ENCODE measurements at regions not wholly inside any gene's neighbourhood (a gene's known extent, or its start where the extent isn't known, plus 50 kb on each side); places are given as distances from the start of the nearest gene placed in this dataset.
"Not testable (repeated sequence)": the region's sequence is repeated elsewhere in the genome, so short reads cannot be mapped to it uniquely, and the experiment has no call there.

DNA sequence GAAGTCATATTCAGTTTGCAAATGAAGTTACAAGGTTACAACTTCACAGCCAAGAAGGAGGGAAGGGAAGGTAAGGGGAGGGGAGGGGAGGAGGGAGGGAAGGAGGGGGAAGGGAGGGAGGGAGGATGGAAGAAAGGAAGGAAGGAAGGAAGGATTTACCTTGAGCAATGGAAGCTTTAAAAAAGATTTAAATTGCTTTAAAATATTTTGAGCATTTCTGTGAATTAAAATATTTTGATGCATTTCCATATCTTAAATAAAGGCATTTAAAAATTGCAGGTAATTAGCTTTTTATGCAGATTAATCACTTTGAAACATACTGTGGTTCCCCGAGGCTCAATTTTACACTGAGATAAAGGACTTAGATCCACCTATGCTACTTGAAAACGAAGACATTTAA lies 618.0 kb downstream of the TFAP2A start:
- no peak overlapping the region for H3K4me3 Mint-ChIP-seq
- H3K36me3 Mint-ChIP-seq (ENCODE audit: low read depth) = no peaks in the 10 kb centered on the region
- no peaks in the 10 kb centered on the region for H3K27me3 Mint-ChIP-seq (ENCODE audit: insufficient read depth)
- intact Hi-C loops (cut with micrococcal nuclease) = no loop called here
- DNase-seq (ENCODE audit: low spot score) = no peak
- no peak overlapping the region for H3K27ac Mint-ChIP-seq
- H3K9me3 Mint-ChIP-seq = no peaks in the 10 kb centered on the region
- H3K4me1 Mint-ChIP-seq (ENCODE audit: low read depth) = no peaks in the 10 kb centered on the region

- no peak for DNase-seq (ENCODE audit: low spot score)
- Mint-ChIP-seq H3K4me3 (no peak overlapping the region), H3K36me3 (ENCODE audit: low read depth) (no peaks in the 10 kb centered on the region), H3K27me3 (ENCODE audit: insufficient read depth) (no peaks in the 10 kb centered on the region), H3K27ac (no peak overlapping the region), H3K4me1 (ENCODE audit: low read depth) (no peaks in the 10 kb centered on the region), H3K9me3 (no peaks in the 10 kb centered on the region)
- intact Hi-C loops (cut with micrococcal nuclease) = no loop called here
Measured at GRCh38 chr6:9795880-9796279, 619.0 kb downstream of the TFAP2A start.

DNA sequence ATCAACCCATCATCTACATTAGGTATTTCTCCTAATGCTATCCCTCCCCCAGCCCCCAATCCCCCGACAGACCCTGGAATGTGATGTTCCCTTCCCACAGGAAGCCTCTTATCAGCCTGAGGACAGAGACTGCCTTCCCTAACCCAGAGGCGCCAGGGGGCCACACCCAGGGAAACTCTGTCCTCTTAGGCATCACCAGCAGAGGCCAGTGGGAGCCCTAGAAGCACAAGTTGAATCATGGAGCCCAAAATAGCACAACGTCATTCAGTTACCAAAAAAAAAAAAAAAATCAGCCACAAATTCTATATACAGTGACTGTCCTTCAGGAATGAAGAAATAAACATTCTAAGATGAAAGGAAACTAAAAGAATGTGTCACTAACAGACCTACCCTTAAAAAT lies 625.7 kb downstream of the TFAP2A start:
- intact Hi-C loops (cut with micrococcal nuclease) = no loop called here

DNA sequence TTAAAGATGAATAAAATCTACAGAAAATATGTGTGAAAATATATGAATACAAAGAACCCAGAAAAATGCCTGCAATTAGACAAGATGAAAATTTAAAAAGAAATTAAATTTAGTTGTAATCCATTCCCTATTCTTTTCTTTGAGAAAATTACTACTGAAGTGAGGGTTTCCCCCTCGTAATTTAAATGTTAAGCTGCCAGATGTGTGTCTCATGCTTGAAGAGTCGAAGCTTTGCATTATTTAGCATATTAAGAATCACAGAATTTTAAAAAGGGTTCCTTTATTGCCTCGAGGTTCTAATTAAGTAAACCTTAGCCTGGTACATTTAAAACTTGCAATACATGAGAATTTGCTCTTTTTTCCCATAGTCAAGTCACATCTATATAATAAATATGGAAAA lies 630.1 kb downstream of the TFAP2A start:
- H3K9me3 Mint-ChIP-seq = no peaks in the 10 kb centered on the region
- H3K4me1 Mint-ChIP-seq (ENCODE audit: low read depth) = no peaks in the 10 kb centered on the region
- no peaks in the 10 kb centered on the region for H3K27me3 Mint-ChIP-seq (ENCODE audit: insufficient read depth)
- intact Hi-C loops (cut with micrococcal nuclease) = no loop called here
- no peak overlapping the region for H3K4me3 Mint-ChIP-seq
- H3K27ac Mint-ChIP-seq = no peak overlapping the region
- H3K36me3 Mint-ChIP-seq (ENCODE audit: low read depth) = no peaks in the 10 kb centered on the region
- no peak for DNase-seq (ENCODE audit: low spot score)

More for the DNA sequence above, 625.7 kb downstream of the TFAP2A start:
- no peaks in the 10 kb centered on the region for H3K27me3 Mint-ChIP-seq (ENCODE audit: insufficient read depth)
- H3K27ac Mint-ChIP-seq = no peak overlapping the region
- no peak for DNase-seq (ENCODE audit: low spot score)
- no peaks in the 10 kb centered on the region for H3K9me3 Mint-ChIP-seq
- H3K36me3 Mint-ChIP-seq (ENCODE audit: low read depth) = no peaks in the 10 kb centered on the region
- H3K4me1 Mint-ChIP-seq (ENCODE audit: low read depth) = no peaks in the 10 kb centered on the region
- no peak overlapping the region for H3K4me3 Mint-ChIP-seq

DNA sequence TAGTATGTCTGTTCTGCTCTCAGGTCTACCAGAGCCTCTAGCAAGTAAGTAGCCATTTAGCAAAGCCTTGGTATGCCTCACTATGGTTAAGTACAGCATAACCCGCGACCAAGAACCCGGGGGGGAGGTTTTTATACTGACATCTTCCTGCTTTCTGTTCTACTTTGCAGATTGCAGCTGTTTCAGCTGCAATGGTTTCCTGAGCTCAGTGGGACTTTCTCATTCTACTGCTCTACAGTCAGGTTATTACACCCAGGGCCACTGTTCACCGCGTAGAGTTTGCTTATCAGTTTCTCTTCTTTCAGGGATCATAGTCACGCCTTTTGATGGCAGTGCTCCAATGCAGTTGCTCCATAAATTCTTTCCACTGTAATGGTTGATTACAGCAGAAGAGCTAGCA lies 631.3 kb downstream of the TFAP2A start:
- no peaks in the 10 kb centered on the region for H3K9me3 Mint-ChIP-seq
- no peak overlapping the region for H3K27ac Mint-ChIP-seq
- intact Hi-C loops (cut with micrococcal nuclease) = no loop called here
- no peaks in the 10 kb centered on the region for H3K27me3 Mint-ChIP-seq (ENCODE audit: insufficient read depth)
- no peak overlapping the region for H3K4me3 Mint-ChIP-seq
- no peaks in the 10 kb centered on the region for H3K4me1 Mint-ChIP-seq (ENCODE audit: low read depth)
- no peak for DNase-seq (ENCODE audit: low spot score)
- no peaks in the 10 kb centered on the region for H3K36me3 Mint-ChIP-seq (ENCODE audit: low read depth)

DNA sequence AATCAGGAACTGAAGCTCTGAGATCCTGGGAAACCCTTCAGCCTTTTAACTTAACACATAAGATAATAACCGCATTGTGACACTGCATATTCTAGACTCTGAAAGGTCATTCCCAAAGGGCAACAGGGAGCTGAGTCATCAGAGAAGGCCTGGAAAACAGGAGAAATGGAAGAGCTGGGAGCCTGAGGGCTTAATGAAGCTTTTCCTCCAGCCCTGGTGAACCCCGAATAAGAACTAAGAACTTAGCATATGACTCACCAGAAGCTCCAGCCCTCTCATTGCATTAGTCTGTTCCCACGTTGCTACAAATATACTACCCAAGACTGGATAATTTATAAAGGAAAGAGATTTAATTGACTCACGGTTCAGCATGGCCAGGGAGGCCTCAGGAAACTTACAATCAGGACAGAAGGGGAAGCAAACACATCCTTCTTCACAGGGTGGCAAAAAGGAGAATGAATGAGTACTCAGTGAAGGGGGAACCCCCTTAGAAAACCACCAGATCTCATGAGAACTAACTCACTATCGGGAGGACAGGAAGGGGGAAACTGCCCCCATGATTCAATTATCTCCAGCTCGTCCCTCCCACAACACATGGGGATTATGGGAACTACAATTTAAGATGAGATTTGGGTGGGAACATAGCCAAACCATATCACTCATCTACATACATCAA lies 648.5 kb downstream of the TFAP2A start:
- no peaks in the 10 kb centered on the region for H3K27me3 Mint-ChIP-seq (ENCODE audit: insufficient read depth)
- H3K36me3 Mint-ChIP-seq (ENCODE audit: low read depth) = no peaks in the 10 kb centered on the region
- intact Hi-C loops (cut with micrococcal nuclease) = no loop called here
- H3K4me1 Mint-ChIP-seq (ENCODE audit: low read depth) = no peaks in the 10 kb centered on the region
- H3K27ac Mint-ChIP-seq = no peak overlapping the region
- no peak overlapping the region for H3K4me3 Mint-ChIP-seq
- no peak for DNase-seq (ENCODE audit: low spot score)
- no peaks in the 10 kb centered on the region for H3K9me3 Mint-ChIP-seq

DNA sequence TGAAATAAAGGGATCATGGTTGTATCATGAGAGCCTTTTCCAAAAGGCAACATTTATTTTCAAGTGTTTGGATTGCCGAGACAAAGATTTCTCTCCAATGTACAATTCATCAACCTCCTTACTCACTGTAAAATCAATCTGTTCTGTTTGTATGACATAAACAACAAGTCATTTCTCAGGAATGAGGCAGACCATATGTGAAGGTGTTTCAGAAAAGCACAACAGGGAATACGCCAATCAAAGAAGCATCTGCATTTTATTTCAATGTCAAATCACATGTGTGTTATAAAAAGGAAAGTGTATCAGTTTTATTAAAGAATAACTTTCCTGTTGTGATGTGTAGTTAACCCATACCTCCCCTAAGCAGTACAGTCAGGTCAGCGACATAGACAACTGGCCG lies 653.7 kb downstream of the TFAP2A start:
- Mint-ChIP-seq H3K36me3 (ENCODE audit: low read depth) (no peaks in the 10 kb centered on the region), H3K4me1 (ENCODE audit: low read depth) (no peaks in the 10 kb centered on the region), H3K9me3 (no peaks in the 10 kb centered on the region), H3K4me3 (no peak overlapping the region), H3K27ac (no peak overlapping the region), H3K27me3 (ENCODE audit: insufficient read depth) (no peaks in the 10 kb centered on the region)
- DNase-seq (ENCODE audit: low spot score) = no peak
- intact Hi-C loops (cut with micrococcal nuclease) = no loop called here

DNA sequence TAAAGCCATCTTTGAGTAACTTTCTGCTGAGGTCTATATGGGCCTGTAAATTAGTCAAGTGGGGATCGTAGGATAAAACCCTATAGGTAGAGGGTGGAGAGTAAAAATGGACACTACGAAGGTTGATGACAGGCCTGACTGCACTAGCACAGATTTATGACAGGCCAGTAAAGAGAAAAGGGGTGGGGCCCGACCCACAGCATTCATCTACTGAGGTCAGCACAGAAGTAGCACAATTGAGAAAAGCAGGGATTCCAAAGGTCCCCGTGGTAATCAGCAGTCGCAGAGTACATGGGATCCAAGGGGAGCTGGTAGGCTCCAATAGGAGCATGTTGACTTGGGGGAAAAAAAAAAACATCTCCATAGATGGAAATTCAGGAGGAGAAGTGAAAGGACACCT lies 660.4 kb downstream of the TFAP2A start:
- no peak for DNase-seq (ENCODE audit: low spot score)
- intact Hi-C loops (cut with micrococcal nuclease) = no loop called here
- H3K36me3 Mint-ChIP-seq (ENCODE audit: low read depth) = no peaks in the 10 kb centered on the region
- H3K27ac Mint-ChIP-seq = no peak overlapping the region
- no peak overlapping the region for H3K4me3 Mint-ChIP-seq
- H3K4me1 Mint-ChIP-seq (ENCODE audit: low read depth) = no peaks in the 10 kb centered on the region
- H3K27me3 Mint-ChIP-seq (ENCODE audit: insufficient read depth) = no peaks in the 10 kb centered on the region
- peaks cover 15% of the 10 kb centered on the region for H3K9me3 Mint-ChIP-seq

DNA sequence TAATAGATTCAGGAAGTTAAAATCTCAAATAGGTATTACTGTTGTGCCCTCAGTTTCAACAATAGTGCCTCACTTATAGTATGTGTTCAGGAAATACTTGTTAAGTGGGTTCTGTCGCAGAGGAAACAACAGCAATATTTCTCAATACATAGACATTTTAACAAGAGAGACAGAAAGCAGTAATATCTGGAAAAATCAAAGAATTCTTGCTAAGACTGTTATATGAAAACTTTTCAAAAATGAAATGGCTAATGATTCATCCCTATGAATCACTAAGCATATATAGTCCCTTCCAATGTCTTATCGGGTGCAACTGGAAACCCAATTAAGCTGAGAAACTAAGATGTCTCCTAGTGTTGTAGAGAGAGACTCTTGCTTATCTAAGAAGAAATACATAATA lies 668.9 kb downstream of the TFAP2A start:
- intact Hi-C loops (cut with micrococcal nuclease) = no loop called here

DNA sequence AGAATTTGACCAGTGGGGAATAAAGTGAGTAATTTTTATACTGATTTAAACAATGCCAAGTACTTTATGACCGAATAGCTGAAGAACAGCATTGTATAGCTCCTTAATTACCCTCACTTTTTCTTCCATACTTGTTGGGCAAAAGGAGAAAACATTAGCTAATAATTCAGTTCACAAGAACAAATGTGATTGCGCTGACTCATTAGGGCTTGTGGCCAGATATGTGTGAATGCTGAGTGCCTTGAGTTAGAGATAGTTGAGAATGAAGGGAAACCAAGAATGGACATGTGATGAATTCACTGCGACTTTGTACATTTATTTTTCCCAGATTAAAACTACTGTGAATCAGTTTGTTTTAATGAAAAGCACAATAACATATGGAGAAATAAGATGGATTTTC lies 669.4 kb downstream of the TFAP2A start:
- no peaks in the 10 kb centered on the region for H3K27me3 Mint-ChIP-seq (ENCODE audit: insufficient read depth)
- H3K4me1 Mint-ChIP-seq (ENCODE audit: low read depth) = no peaks in the 10 kb centered on the region
- H3K27ac Mint-ChIP-seq = no peak overlapping the region
- no peaks in the 10 kb centered on the region for H3K36me3 Mint-ChIP-seq (ENCODE audit: low read depth)
- H3K9me3 Mint-ChIP-seq = peaks cover 6% of the 10 kb centered on the region
- no peak overlapping the region for H3K4me3 Mint-ChIP-seq
- no peak for DNase-seq (ENCODE audit: low spot score)
- intact Hi-C loops (cut with micrococcal nuclease) = no loop called here

More for the DNA sequence above, 668.9 kb downstream of the TFAP2A start:
- no peak overlapping the region for H3K4me3 Mint-ChIP-seq
- no peaks in the 10 kb centered on the region for H3K4me1 Mint-ChIP-seq (ENCODE audit: low read depth)
- no peaks in the 10 kb centered on the region for H3K36me3 Mint-ChIP-seq (ENCODE audit: low read depth)
- DNase-seq (ENCODE audit: low spot score) = no peak
- H3K27ac Mint-ChIP-seq = no peak overlapping the region
- peaks cover 6% of the 10 kb centered on the region for H3K9me3 Mint-ChIP-seq
- no peaks in the 10 kb centered on the region for H3K27me3 Mint-ChIP-seq (ENCODE audit: insufficient read depth)

GRCh38 chr6:9744119-9744518 lies 670.8 kb downstream of the TFAP2A start:
- H3K36me3 Mint-ChIP-seq (ENCODE audit: low read depth) = no peaks in the 10 kb centered on the region
- no peaks in the 10 kb centered on the region for H3K27me3 Mint-ChIP-seq (ENCODE audit: insufficient read depth)
- no peak overlapping the region for H3K27ac Mint-ChIP-seq
- intact Hi-C loops (cut with micrococcal nuclease) = no loop called here
- no peak for DNase-seq (ENCODE audit: low spot score)
- H3K4me1 Mint-ChIP-seq (ENCODE audit: low read depth) = no peaks in the 10 kb centered on the region
- peaks cover 6% of the 10 kb centered on the region for H3K9me3 Mint-ChIP-seq
- H3K4me3 Mint-ChIP-seq = no peak overlapping the region

GRCh38 chr6:9732056-9732455 lies 682.8 kb downstream of the TFAP2A start:
- Mint-ChIP-seq H3K4me3 (no peak overlapping the region), H3K9me3 (peaks cover 5% of the 10 kb centered on the region), H3K27ac (no peak overlapping the region), H3K27me3 (ENCODE audit: insufficient read depth) (peaks cover 2% of the 10 kb centered on the region), H3K36me3 (ENCODE audit: low read depth) (no peaks in the 10 kb centered on the region), H3K4me1 (ENCODE audit: low read depth) (no peaks in the 10 kb centered on the region)
- no peak for DNase-seq (ENCODE audit: low spot score)
- intact Hi-C loops (cut with micrococcal nuclease) = no loop called here

GRCh38 chr6:9725776-9726175 lies 689.1 kb downstream of the TFAP2A start:
- H3K36me3 Mint-ChIP-seq (ENCODE audit: low read depth); DNase-seq (ENCODE audit: low spot score); H3K27me3 Mint-ChIP-seq (ENCODE audit: insufficient read depth); H3K27ac Mint-ChIP-seq; H3K4me3 Mint-ChIP-seq; intact Hi-C loops (cut with micrococcal nuclease); H3K4me1 Mint-ChIP-seq (ENCODE audit: low read depth); H3K9me3 Mint-ChIP-seq: not testable (repeated sequence)

- H3K27ac Mint-ChIP-seq = no peak overlapping the region
- no peaks in the 10 kb centered on the region for H3K27me3 Mint-ChIP-seq (ENCODE audit: insufficient read depth)
- no peak overlapping the region for H3K4me3 Mint-ChIP-seq
- intact Hi-C loops (cut with micrococcal nuclease) = no loop called here
- no peak for DNase-seq (ENCODE audit: low spot score)
- no peaks in the 10 kb centered on the region for H3K36me3 Mint-ChIP-seq (ENCODE audit: low read depth)
- peaks cover 3% of the 10 kb centered on the region for H3K9me3 Mint-ChIP-seq
- no peaks in the 10 kb centered on the region for H3K4me1 Mint-ChIP-seq (ENCODE audit: low read depth)
Measured at GRCh38 chr6:9717568-9717967, 697.3 kb downstream of the TFAP2A start.
